Neural cell (in vitro differentiated cells): ENCODE measurements at regions not wholly inside any gene's neighbourhood (a gene's known extent, or its start where the extent isn't known, plus 50 kb on each side); places are given as distances from the start of the nearest gene placed in this dataset.

Experiments
- EZH2 ChIP-seq: fragments of 200-600, 300-800 bp; shearing (Covaris generic), sonication (generic); IDR thresholded peaks from 2 replicates; pipeline ENCODE4 v1.6.1; 2014; ENCODE audit warnings: antibody characterized with exemption, low read length, borderline replicate concordance, mild to moderate bottlenecking; ENCODE audit not compliant: insufficient read depth, poor library complexity, severe bottlenecking
- POLR2AphosphoS5 ChIP-seq: IDR thresholded peaks from 2 replicates; pipeline ENCODE4 v1.6.1; 2012
- REST ChIP-seq: IDR thresholded peaks from 2 replicates; pipeline ENCODE4 v1.6.1; 2012; ENCODE audit warnings: borderline replicate concordance
- SMC3 ChIP-seq: fragments of 450-650 bp; conservative IDR thresholded peaks from 2 replicates; pipeline ENCODE4 v1.6.1; 2014; ENCODE audit warnings: antibody characterized with exemption, mild to moderate bottlenecking, moderate library complexity; ENCODE audit not compliant: poor library complexity
- TF ChIP-seq, protein P1 (sequence below): fragments of 450-650 bp; IDR thresholded peaks from 2 replicates; pipeline ENCODE4 v1.5.1; 2014; ENCODE audit warnings: antibody characterized with exemption, mild to moderate bottlenecking, moderate library complexity; ENCODE audit not compliant: poor library complexity, severe bottlenecking

GRCh38 chr18:72128649-72129048 is 415.5 kb downstream of the CBLN2 start:
- TF ChIP-seq, protein P1, sequence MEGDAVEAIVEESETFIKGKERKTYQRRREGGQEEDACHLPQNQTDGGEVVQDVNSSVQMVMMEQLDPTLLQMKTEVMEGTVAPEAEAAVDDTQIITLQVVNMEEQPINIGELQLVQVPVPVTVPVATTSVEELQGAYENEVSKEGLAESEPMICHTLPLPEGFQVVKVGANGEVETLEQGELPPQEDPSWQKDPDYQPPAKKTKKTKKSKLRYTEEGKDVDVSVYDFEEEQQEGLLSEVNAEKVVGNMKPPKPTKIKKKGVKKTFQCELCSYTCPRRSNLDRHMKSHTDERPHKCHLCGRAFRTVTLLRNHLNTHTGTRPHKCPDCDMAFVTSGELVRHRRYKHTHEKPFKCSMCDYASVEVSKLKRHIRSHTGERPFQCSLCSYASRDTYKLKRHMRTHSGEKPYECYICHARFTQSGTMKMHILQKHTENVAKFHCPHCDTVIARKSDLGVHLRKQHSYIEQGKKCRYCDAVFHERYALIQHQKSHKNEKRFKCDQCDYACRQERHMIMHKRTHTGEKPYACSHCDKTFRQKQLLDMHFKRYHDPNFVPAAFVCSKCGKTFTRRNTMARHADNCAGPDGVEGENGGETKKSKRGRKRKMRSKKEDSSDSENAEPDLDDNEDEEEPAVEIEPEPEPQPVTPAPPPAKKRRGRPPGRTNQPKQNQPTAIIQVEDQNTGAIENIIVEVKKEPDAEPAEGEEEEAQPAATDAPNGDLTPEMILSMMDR, result no peak
- no peak for TF ChIP-seq EZH2
- no peak for TF ChIP-seq REST
- no peak for TF ChIP-seq POLR2AphosphoS5
- no peak for TF ChIP-seq SMC3
